ES-I3 (cell line): ENCODE measurements at regions not wholly inside any gene's neighbourhood (a gene's known extent, or its start where the extent isn't known, plus 50 kb on each side); places are given as distances from the start of the nearest gene placed in this dataset.

ENCODE experiments used
- H3K36me3 ChIP-seq: 2 replicates; pipeline ENCODE4 v1.6.1; 2013; ENCODE audit warnings: mild to moderate bottlenecking, low read length, control low read depth, moderate library complexity; ENCODE audit not compliant: insufficient read depth
- H3K4me1 ChIP-seq: 2 replicates; pipeline ENCODE4 v1.6.1; 2013; ENCODE audit warnings: mild to moderate bottlenecking, control low read depth, low read length; ENCODE audit not compliant: insufficient read depth
- H3K9ac ChIP-seq: 2 replicates; pipeline ENCODE4 v1.6.1; 2013; ENCODE audit warnings: low read depth, mild to moderate bottlenecking, low read length, moderate library complexity
- H3K9me3 ChIP-seq: 2 replicates; pipeline ENCODE4 v1.6.1; 2013; ENCODE audit warnings: mild to moderate bottlenecking, low read length, moderate library complexity; ENCODE audit not compliant: control insufficient read depth, insufficient read depth

GRCh38 chr9:86675805-86676204 is 271.5 kb downstream of the GAS1 start:
- Histone ChIP-seq H3K4me1 (no peaks in the 10 kb centered on the region), H3K9me3 (no peaks in the 10 kb centered on the region), H3K36me3 (no peaks in the 10 kb centered on the region), H3K9ac (no peak overlapping the region)

GRCh38 chr9:86674487-86674886 is 272.8 kb downstream of the GAS1 start:
- no peaks in the 10 kb centered on the region for H3K36me3 ChIP-seq
- H3K9ac ChIP-seq, result no peak overlapping the region
- H3K4me1 ChIP-seq, result no peaks in the 10 kb centered on the region
- no peaks in the 10 kb centered on the region for H3K9me3 ChIP-seq

GRCh38 chr9:86672966-86673365 is 274.3 kb downstream of the GAS1 start:
- Histone ChIP-seq H3K36me3 (no peaks in the 10 kb centered on the region), H3K9ac (no peak overlapping the region), H3K4me1 (no peaks in the 10 kb centered on the region), H3K9me3 (no peaks in the 10 kb centered on the region)

- Histone ChIP-seq H3K36me3 (no peaks in the 10 kb centered on the region), H3K9me3 (no peaks in the 10 kb centered on the region), H3K9ac (no peak overlapping the region), H3K4me1 (no peaks in the 10 kb centered on the region)
Measured at GRCh38 chr9:86672301-86672700, 275.0 kb downstream of the GAS1 start.

- no peaks in the 10 kb centered on the region for H3K9me3 ChIP-seq
- no peaks in the 10 kb centered on the region for H3K36me3 ChIP-seq
- H3K9ac ChIP-seq, result no peak overlapping the region
- no peaks in the 10 kb centered on the region for H3K4me1 ChIP-seq
Measured at GRCh38 chr9:86671018-86671417, 276.3 kb downstream of the GAS1 start.

GRCh38 chr9:86670536-86670935 is 276.8 kb downstream of the GAS1 start:
- H3K4me1 ChIP-seq, result no peaks in the 10 kb centered on the region
- no peaks in the 10 kb centered on the region for H3K36me3 ChIP-seq
- H3K9ac ChIP-seq, result no peak overlapping the region
- no peaks in the 10 kb centered on the region for H3K9me3 ChIP-seq

GRCh38 chr9:86670076-86670475 is 277.2 kb downstream of the GAS1 start:
- H3K9me3 ChIP-seq, result no peaks in the 10 kb centered on the region
- no peak overlapping the region for H3K9ac ChIP-seq
- H3K36me3 ChIP-seq, result no peaks in the 10 kb centered on the region
- no peaks in the 10 kb centered on the region for H3K4me1 ChIP-seq

GRCh38 chr9:86669422-86669821 is 277.9 kb downstream of the GAS1 start:
- no peak overlapping the region for H3K9ac ChIP-seq
- no peaks in the 10 kb centered on the region for H3K36me3 ChIP-seq
- H3K4me1 ChIP-seq, result no peaks in the 10 kb centered on the region

GRCh38 chr9:86668488-86668887 is 278.8 kb downstream of the GAS1 start:
- no peaks in the 10 kb centered on the region for H3K36me3 ChIP-seq
- no peaks in the 10 kb centered on the region for H3K4me1 ChIP-seq
- H3K9me3 ChIP-seq, result no peaks in the 10 kb centered on the region
- H3K9ac ChIP-seq, result no peak overlapping the region

More at GRCh38 chr9:86669422-86669821, 277.9 kb downstream of the GAS1 start:
- H3K9me3 ChIP-seq, result no peaks in the 10 kb centered on the region

- Histone ChIP-seq H3K9ac (no peak overlapping the region), H3K36me3 (no peaks in the 10 kb centered on the region), H3K9me3 (no peaks in the 10 kb centered on the region), H3K4me1 (no peaks in the 10 kb centered on the region)
Measured at GRCh38 chr9:86667307-86667706, 280.0 kb downstream of the GAS1 start.

GRCh38 chr9:86665416-86665815 is 281.9 kb downstream of the GAS1 start:
- Histone ChIP-seq H3K36me3 (no peaks in the 10 kb centered on the region), H3K9me3 (no peaks in the 10 kb centered on the region), H3K4me1 (no peaks in the 10 kb centered on the region), H3K9ac (no peak overlapping the region)

GRCh38 chr9:86664603-86665002 is 282.7 kb downstream of the GAS1 start:
- Histone ChIP-seq H3K9me3 (no peaks in the 10 kb centered on the region), H3K9ac (no peak overlapping the region), H3K4me1 (no peaks in the 10 kb centered on the region), H3K36me3 (no peaks in the 10 kb centered on the region)

- no peaks in the 10 kb centered on the region; the same call in 1 of the 2 replicates for H3K36me3 ChIP-seq
- no peaks in the 10 kb centered on the region for H3K9me3 ChIP-seq
- H3K9ac ChIP-seq, result no peak overlapping the region
- H3K4me1 ChIP-seq, result no peaks in the 10 kb centered on the region
Measured at GRCh38 chr9:86663905-86664304, 283.4 kb downstream of the GAS1 start.

- Histone ChIP-seq H3K4me1 (no peaks in the 10 kb centered on the region), H3K9me3 (no peaks in the 10 kb centered on the region), H3K36me3 (no peaks in the 10 kb centered on the region; the same call in 1 of the 2 replicates), H3K9ac (no peak overlapping the region)
Measured at GRCh38 chr9:86662890-86663468, 284.3 kb downstream of the GAS1 start.

GRCh38 chr9:86660146-86660943 is 287.0 kb downstream of the GAS1 start:
- Histone ChIP-seq H3K36me3 (no peaks in the 10 kb centered on the region; the same call in 1 of the 2 replicates), H3K4me1 (no peaks in the 10 kb centered on the region), H3K9me3 (no peaks in the 10 kb centered on the region), H3K9ac (no peak overlapping the region)
